Astrocyte of the hippocampus (primary cell): ENCODE measurements at regions not wholly inside any gene's neighbourhood (a gene's known extent, or its start where the extent isn't known, plus 50 kb on each side); places are given as distances from the start of the nearest gene placed in this dataset.

ENCODE experiments used
- DNase-seq: peaks from one replicate; pipeline ENCODE4 v3.0.0; 2011; ENCODE audit warnings: low read depth, low spot score

GRCh38 chr6:134714679-134715078 is 235.2 kb downstream of the ALDH8A1 start:
- peak; percentile 37 for DNase-seq

GRCh38 chr6:134714113-134714512 is 235.8 kb downstream of the ALDH8A1 start:
- no peak for DNase-seq

GRCh38 chr6:134712311-134712710 is 237.6 kb downstream of the ALDH8A1 start:
- no peak for DNase-seq

DNA sequence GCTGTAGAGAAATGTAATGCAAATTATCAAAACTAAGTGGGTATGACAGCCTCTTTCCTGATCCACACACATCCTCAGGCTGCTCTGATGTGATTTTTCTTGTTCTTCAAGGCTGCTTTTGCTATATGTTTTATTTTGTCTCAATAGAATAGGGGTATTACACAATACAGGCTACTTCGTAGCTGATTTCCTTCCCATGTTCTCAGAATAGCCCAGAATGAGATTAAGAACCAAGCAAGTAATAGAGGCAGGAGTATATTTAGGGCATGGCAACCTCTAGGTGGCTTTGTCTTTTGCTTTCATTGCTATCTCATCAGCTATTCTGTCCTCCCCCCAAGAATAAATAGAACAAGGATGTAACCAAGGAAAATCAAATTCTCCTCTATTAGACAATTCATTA is 241.8 kb downstream of the ALDH8A1 start:
- DNase-seq, result no peak

- peak; percentile 71 for DNase-seq
Measured at GRCh38 chr6:134707342-134708031, 242.4 kb downstream of the ALDH8A1 start.

DNA sequence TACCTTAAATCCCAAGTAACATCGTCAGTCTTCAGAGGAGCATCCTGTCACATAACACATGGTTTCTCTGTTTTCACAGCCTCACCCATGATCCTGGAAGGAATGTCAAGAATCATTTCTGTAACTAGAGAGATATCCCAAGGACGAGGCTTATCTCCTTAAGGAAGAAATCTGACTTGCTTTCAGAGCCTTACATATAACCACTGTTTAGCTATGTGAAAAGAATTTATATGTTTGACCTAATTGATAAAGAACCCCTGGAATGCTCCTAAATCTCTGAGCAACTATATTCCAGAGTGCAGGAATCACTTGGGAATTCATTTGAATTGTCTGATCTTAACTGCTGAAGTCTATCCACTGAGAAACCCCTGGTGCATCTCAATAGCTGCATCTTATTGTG is 243.1 kb downstream of the ALDH8A1 start:
- no peak for DNase-seq

DNA sequence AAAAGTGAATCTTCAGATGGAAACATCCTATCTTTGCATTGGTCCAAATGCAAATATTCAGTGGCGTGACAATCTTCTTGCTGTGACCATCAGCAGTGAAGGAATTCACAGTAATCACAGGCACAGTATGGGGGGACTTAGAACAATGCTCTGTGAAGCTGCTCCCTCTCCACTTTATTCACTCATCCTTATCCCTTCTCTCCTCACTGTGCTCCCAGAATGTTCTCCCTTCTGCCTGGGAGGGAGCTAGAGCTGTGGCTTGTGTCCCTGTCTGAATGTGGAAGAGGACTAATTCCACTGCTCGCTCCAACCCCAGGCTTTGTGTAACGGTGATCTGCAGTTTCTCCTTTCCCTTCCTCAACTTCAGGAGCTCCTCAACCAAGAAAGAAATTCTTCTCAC is 243.7 kb downstream of the ALDH8A1 start:
- DNase-seq, result no peak

DNA sequence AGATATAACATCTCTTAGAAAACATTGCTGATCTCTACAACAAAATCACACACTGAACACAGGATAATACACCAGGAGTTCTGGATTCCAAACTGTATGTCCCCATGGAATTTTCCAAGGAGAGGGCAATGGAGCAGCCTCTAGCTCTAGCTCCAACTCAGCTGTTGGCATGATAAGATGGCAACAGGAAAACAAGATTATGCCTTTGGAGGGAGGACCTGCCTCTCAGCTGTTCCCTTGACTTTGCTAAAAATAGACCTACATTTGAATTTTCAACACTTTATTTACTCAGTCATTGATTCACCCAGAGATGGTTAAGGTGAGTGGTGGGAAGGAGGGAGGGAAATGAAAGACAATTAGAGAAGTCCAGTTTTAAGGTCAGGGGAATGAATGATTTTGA is 246.7 kb downstream of the ALDH8A1 start:
- DNase-seq, result no peak

GRCh38 chr6:134702279-134702678 is 247.6 kb downstream of the ALDH8A1 start:
- no peak for DNase-seq

- no peak for DNase-seq
Measured at GRCh38 chr6:134701301-134701700, 248.6 kb downstream of the ALDH8A1 start.

GRCh38 chr6:134698228-134698627 is 251.7 kb downstream of the ALDH8A1 start:
- no peak for DNase-seq

- DNase-seq, result no peak
Measured at GRCh38 chr6:134692008-134692407, 257.9 kb downstream of the ALDH8A1 start.

- no peak for DNase-seq
Measured at GRCh38 chr6:134691180-134691579, 258.7 kb downstream of the ALDH8A1 start.

DNA sequence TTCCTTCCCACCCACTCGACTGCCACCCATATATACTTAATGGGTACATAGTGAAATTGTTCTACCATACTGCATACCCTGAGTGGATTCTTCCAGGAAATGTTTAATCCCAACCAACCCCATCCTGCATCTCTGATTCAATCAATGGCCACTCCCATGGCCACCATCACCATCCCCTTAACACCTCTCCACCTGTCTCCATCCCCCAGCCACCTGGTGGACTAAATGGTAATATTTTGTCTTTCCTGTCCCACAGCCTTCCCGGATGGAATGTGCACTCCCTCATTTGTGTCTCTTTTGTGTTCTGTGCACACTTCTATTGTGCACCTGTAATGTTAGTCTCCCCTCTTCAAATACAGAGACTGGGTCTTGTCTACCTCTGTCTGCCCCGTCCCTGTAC is 259.9 kb downstream of the ALDH8A1 start:
- DNase-seq, result no peak

DNA sequence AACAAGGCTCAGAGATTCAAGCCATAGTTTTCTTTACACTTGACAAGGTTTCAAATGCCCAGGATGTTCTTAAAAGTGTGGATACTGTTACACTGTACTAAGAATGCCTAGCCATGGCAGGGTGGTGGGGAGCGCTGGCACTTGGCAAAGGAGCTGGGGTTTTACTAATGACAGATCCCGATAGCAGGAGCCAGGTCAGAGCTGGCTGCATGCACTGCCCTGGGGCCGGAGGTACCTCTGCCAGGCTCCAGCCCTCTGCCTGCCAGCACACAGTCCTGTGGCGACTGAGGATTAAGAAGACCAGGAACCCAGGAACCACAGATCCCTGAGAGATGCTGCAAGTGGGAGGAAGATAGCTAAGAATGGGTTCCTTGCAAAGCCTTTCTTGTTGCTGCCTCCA is 260.3 kb downstream of the ALDH8A1 start:
- peak; percentile 39 for DNase-seq

- no peak for DNase-seq
Measured at GRCh38 chr6:134689177-134689576, 260.7 kb downstream of the ALDH8A1 start.

DNA sequence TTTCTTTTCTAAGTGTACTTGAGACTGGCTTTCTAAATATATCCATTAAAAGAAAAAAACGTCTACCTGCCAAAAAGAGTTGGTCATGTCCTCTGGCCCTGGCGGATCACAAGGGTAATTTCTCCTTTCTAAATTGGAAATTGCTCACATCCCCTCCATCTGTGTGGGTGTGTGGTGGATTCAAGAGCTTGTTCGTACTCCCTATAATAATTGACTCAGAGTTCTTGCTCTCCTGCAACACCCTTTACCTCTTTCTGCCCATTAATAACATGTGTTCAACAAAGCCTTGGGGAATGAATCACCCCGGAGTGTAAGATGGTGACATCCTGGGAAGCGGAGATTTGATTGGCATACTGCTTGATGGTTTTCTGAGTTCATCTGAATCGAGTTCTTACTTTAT is 263.8 kb downstream of the ALDH8A1 start:
- DNase-seq, result peak; percentile 37

GRCh38 chr6:134684423-134684795 is 265.5 kb downstream of the ALDH8A1 start:
- no peak for DNase-seq

DNA sequence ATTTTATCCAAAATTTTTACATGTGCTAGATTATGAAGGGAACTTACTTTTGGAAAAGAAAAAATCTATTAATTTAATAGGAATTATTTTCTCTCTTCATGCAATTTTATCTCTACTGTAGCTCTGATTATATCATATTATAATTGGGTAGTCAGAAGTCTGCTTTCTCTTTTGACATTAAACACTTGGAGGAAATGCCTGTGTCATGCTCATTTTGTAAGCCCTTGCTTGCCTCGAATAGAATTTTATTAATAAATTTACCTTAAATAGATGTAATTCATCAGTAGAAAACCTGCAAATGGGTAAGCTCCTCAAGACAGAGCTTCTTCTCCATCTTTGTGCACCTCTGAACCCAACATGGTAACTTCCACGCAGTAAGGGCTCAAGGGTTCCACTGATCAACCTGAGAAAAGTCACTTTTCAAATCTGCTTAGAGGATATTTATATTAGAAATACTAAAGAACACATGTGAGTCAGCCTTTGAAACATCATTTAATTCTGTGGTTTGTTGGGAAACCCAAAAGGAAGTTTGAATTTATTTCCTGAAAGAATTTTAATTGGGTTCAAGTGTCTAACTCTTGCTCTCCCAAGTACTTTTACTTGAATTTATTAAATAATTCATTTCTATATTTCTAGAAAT is 266.0 kb downstream of the ALDH8A1 start:
- DNase-seq, result peak; percentile 30

DNA sequence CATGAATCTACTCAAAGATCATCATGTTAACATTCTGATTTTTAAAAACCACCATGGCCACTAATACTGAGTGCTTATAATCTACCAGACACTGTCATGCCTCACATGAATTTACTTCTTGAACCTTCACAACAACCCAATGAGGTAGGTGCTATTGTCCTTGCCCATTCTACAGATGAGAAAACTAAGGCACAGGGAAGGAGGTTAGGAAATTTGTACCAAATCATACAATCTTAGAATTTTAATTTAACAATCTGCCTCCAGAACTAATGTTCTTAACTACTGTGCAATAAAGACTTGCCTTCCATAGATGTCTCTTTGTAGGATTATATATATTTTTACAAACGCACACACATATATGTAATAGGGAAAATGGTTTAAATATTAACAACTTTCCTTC is 269.5 kb downstream of the ALDH8A1 start:
- no peak for DNase-seq

DNA sequence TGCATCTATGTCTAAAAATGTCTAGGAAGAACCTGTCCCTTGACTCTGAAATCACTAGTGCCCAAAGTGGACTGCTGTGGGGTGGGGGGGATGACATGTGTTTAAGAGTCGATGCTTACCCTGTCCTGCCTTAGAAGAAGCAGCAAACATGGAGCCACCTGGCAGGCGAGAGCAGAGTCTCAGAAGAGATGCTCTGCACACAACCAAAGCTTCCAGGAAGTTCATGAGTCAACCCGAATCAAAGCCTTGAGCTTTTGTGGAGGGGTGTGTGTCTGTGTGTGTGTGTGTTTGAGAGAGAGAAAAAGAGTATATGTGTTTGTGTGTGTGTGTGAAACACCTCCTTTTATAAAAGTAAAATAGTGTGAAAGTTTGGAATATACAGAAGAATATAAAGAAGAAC is 269.9 kb downstream of the ALDH8A1 start:
- no peak for DNase-seq

DNA sequence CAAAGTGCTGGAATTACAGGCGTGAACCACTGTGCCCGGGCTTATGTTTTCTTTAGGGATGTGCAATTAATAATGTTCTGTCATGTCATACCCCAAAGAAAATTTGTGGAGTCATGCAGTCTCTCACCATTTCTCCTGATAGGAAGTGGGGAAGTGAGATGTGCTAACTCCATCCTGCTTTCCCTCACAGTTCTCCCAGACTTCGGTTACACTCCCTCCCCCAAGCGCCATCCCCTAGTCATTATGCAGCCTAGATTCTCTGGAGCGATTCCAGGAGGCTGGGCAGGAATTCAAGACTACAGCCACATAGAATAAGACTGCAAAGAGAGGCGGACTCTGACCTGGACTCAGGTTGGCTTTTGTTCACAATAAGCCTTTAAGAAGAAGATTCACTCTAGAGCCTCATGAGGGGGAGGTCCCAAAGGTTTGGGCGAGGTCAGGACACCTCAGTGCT is 271.4 kb downstream of the ALDH8A1 start:
- peak; percentile 96 for DNase-seq
